Thoracic aorta (tissue), 2 donors: ENCODE measurements at regions not wholly inside any gene's neighbourhood (a gene's known extent, or its start where the extent isn't known, plus 50 kb on each side); places are given as distances from the start of the nearest gene placed in this dataset.

ENCODE experiments used
- ATAC-seq: fragments of 150-250 bp; one replicate; pipeline ENCODE4 v1.8.0; 2017; ENCODE audit warnings: low read depth; ENCODE audit not compliant: insufficient number of reproducible peaks, low FRiP score
- DNase-seq: peaks from one replicate; pipeline ENCODE4 v3.0.0-alpha.2; 2020; ENCODE audit warnings: low spot score
- H3K27ac ChIP-seq, 2 donors: fragments of 200-600 bp; sonication (generic); 1 replicate in 1 of 2; 2 replicates in 1 of 2; pipeline ENCODE4 v1.5.1; 2016; ENCODE audit warnings: mild to moderate bottlenecking in 2 of 2, moderate library complexity in 2 of 2
- H3K27me3 ChIP-seq: fragments of 200-600 bp; sonication (generic); replicated peaks from 2 replicates; pipeline ENCODE4 v1.6.0; 2016; ENCODE audit warnings: mild to moderate bottlenecking; ENCODE audit not compliant: insufficient read depth
- H3K36me3 ChIP-seq: fragments of 200-600 bp; sonication (generic); one replicate; pipeline ENCODE4 v1.5.1; 2016
- H3K4me1 ChIP-seq, 2 donors: fragments of 200-600 bp; sonication (generic); 1 replicate in 1 of 2; 2 replicates in 1 of 2; pipeline versions ENCODE4 v1.5.1 to v1.6.0; 2016; ENCODE audit warnings: low read depth in 2 of 2, mild to moderate bottlenecking in 1 of 2; ENCODE audit not compliant: control insufficient read depth in 1 of 2
- H3K4me3 ChIP-seq: fragments of 200-600 bp; sonication (generic); 2 replicates; pipeline ENCODE4 v1.5.1; 2016; ENCODE audit warnings: mild to moderate bottlenecking
- H3K9me3 ChIP-seq: fragments of 200-600 bp; sonication (generic); 2 replicates; pipeline ENCODE4 v1.5.1; 2016
- TF ChIP-seq, protein P1 (sequence below): fragments of 200-600 bp; sonication (generic); IDR thresholded peaks from one replicate; pipeline ENCODE4 v1.5.1; 2019; ENCODE audit warnings: antibody characterized with exemption

GRCh38 chr13:34521171-34521570, 420.9 kb upstream of the NBEA start:
- Histone ChIP-seq H3K27ac (no peak overlapping the region), H3K4me3 (no peak overlapping the region), H3K9me3 (no peaks in the 10 kb centered on the region), H3K36me3 (no peaks in the 10 kb centered on the region), H3K4me1 (no peaks in the 10 kb centered on the region), H3K27me3 (no peaks in the 10 kb centered on the region)
- ATAC-seq (no peak), DNase-seq (no peak)
- TF ChIP-seq, protein P1, sequence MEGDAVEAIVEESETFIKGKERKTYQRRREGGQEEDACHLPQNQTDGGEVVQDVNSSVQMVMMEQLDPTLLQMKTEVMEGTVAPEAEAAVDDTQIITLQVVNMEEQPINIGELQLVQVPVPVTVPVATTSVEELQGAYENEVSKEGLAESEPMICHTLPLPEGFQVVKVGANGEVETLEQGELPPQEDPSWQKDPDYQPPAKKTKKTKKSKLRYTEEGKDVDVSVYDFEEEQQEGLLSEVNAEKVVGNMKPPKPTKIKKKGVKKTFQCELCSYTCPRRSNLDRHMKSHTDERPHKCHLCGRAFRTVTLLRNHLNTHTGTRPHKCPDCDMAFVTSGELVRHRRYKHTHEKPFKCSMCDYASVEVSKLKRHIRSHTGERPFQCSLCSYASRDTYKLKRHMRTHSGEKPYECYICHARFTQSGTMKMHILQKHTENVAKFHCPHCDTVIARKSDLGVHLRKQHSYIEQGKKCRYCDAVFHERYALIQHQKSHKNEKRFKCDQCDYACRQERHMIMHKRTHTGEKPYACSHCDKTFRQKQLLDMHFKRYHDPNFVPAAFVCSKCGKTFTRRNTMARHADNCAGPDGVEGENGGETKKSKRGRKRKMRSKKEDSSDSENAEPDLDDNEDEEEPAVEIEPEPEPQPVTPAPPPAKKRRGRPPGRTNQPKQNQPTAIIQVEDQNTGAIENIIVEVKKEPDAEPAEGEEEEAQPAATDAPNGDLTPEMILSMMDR = no peak

GRCh38 chr13:34522808-34523207, 419.3 kb upstream of the NBEA start:
- ATAC-seq (no peak), DNase-seq (no peak)
- Histone ChIP-seq H3K4me1 (no peaks in the 10 kb centered on the region), H3K36me3 (no peaks in the 10 kb centered on the region), H3K9me3 (no peaks in the 10 kb centered on the region), H3K4me3 (no peak overlapping the region), H3K27ac (no peak overlapping the region), H3K27me3 (no peaks in the 10 kb centered on the region)
- TF ChIP-seq, protein P1 = no peak

DNA sequence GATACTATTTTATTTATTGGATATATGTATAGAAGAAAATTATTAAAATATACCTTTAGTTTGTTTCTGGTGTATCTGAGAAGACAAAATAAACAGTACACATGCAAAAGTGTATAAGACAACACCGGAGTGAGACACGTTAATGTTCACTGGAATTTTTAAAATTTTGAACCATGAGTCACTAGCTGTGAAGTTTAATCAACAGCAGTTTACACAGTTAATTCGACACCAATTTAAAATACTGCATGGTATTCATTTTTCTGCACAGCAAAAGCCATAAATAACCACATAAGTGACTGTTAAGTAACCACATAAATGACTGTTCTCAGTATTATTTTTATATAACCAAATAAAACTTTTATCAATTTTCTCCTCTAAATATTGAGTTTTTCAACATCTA, 418.7 kb upstream of the NBEA start:
- H3K27me3 ChIP-seq = no peaks in the 10 kb centered on the region
- DNase-seq (no peak), ATAC-seq (no peak)
- no peaks in the 10 kb centered on the region for H3K36me3 ChIP-seq
- no peak overlapping the region for H3K4me3 ChIP-seq
- H3K4me1 ChIP-seq = no peaks in the 10 kb centered on the region
- no peak overlapping the region for H3K27ac ChIP-seq
- TF ChIP-seq, protein P1 = no peak
- H3K9me3 ChIP-seq = no peaks in the 10 kb centered on the region

GRCh38 chr13:34533941-34534340, 408.1 kb upstream of the NBEA start:
- DNase-seq (no peak), ATAC-seq (no peak)
- Histone ChIP-seq H3K9me3 (no peaks in the 10 kb centered on the region), H3K27ac (no peak overlapping the region), H3K27me3 (no peaks in the 10 kb centered on the region), H3K36me3 (no peaks in the 10 kb centered on the region), H3K4me3 (no peak overlapping the region), H3K4me1 (no peaks in the 10 kb centered on the region)
- TF ChIP-seq, protein P1 = no peak

- H3K27ac ChIP-seq = no peak overlapping the region
- TF ChIP-seq, protein P1 = no peak
- no peaks in the 10 kb centered on the region for H3K9me3 ChIP-seq
- no peaks in the 10 kb centered on the region for H3K27me3 ChIP-seq
- ATAC-seq (no peak), DNase-seq (no peak)
- no peaks in the 10 kb centered on the region for H3K36me3 ChIP-seq
- no peak overlapping the region for H3K4me3 ChIP-seq
- no peaks in the 10 kb centered on the region for H3K4me1 ChIP-seq
Observed at GRCh38 chr13:34542321-34542720, 399.7 kb upstream of the NBEA start.
